ENCODE measurements at regions not wholly inside any gene's neighbourhood (a gene's known extent, or its start where the extent isn't known, plus 50 kb on each side); places are given as distances from the start of the nearest gene placed in this dataset.

DNA sequence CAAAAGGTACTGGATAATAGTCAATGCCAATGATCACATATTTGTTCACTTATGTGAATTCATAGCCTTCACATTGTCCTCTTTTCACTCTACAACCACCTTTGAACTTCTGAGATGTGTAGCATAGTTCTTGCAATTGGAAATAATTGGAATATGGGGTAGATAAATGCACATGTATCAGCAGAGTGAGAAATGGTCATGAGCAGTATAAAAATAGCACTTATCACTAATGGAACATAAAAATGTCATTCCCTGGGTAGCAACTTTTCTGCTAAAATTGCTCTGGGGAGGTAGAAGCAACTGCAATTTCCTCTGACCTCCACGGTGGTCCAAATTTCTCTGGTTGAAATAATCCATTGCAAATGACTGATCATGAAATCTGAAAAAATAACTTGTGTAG is 1785.7 kb upstream of the FLRT2 start:
- TF ChIP-seq, protein P1, sequence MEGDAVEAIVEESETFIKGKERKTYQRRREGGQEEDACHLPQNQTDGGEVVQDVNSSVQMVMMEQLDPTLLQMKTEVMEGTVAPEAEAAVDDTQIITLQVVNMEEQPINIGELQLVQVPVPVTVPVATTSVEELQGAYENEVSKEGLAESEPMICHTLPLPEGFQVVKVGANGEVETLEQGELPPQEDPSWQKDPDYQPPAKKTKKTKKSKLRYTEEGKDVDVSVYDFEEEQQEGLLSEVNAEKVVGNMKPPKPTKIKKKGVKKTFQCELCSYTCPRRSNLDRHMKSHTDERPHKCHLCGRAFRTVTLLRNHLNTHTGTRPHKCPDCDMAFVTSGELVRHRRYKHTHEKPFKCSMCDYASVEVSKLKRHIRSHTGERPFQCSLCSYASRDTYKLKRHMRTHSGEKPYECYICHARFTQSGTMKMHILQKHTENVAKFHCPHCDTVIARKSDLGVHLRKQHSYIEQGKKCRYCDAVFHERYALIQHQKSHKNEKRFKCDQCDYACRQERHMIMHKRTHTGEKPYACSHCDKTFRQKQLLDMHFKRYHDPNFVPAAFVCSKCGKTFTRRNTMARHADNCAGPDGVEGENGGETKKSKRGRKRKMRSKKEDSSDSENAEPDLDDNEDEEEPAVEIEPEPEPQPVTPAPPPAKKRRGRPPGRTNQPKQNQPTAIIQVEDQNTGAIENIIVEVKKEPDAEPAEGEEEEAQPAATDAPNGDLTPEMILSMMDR (tag by site-specific recombination; IDR thresholded peaks at IDR 0.05): no peak
- TF ChIP-seq ZNF114 (tag by site-specific recombination; IDR thresholded peaks at IDR 0.05) (no peak), ZNF416 (tag by site-specific recombination; IDR thresholded peaks at IDR 0.05) (no peak), TCF7L2 (IDR thresholded peaks at IDR 0.05; ENCODE audit: borderline replicate concordance, low read depth, low read length) (no peak), ZNF24 (tag by site-specific recombination; IDR thresholded peaks at IDR 0.05) (no peak), ZBTB21 (tag by site-specific recombination; IDR thresholded peaks at IDR 0.05) (no peak)
- TF ChIP-seq, protein P2, sequence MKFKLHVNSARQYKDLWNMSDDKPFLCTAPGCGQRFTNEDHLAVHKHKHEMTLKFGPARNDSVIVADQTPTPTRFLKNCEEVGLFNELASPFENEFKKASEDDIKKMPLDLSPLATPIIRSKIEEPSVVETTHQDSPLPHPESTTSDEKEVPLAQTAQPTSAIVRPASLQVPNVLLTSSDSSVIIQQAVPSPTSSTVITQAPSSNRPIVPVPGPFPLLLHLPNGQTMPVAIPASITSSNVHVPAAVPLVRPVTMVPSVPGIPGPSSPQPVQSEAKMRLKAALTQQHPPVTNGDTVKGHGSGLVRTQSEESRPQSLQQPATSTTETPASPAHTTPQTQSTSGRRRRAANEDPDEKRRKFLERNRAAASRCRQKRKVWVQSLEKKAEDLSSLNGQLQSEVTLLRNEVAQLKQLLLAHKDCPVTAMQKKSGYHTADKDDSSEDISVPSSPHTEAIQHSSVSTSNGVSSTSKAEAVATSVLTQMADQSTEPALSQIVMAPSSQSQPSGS (tag by site-specific recombination; IDR thresholded peaks at IDR 0.05; ENCODE audit: low read depth): no peak
